ENCODE measurements at regions not wholly inside any gene's neighbourhood (a gene's known extent, or its start where the extent isn't known, plus 50 kb on each side); places are given as distances from the start of the nearest gene placed in this dataset.

DNA sequence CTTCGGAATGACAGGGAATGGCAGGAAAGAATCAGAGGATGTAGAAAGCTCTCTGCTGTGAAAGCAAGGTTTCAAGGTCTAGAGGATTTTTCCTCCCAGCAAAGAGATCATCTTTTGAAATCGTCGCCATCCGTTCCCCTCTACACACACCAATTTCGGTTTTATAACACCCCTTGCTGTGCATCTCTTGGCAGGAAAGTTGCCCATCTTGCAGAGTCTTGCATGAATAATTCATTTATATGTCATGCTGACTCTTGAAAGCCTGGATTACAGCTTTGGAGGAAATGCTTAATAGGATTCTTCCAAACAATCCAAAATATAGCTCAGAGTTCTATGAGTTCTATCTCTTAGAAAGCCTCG is 262.7 kb downstream of the CHL1 start:
- DNase-seq = no peak
- ATAC-seq = no peak
- intact Hi-C loops (cut with micrococcal nuclease) = no loop called here

DNA sequence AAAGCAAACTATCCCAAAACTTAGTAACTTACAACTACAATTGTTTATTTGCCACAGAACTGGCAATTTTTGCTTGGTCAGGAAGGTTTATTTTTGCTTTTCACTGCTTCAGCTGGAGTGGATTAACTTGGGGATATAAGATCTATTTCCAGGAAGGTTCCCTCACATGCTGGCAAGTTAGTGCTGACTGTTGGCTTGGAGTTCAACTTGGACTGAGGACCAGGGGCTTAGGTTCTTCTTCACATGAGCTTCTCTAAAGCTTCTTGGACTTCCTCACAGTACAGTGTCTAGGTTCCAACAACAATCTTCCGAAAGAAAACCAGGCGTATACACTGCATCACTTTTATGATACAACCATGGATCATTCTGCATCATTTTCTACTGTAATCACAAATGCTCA is 264.4 kb downstream of the CHL1 start:
- DNase-seq (no peak), ATAC-seq (no peak)
- intact Hi-C loops (cut with micrococcal nuclease) = no loop called here

GRCh38 chr3:462851-463250 is 266.3 kb downstream of the CHL1 start:
- intact Hi-C loops (cut with micrococcal nuclease) = no loop called here
- DNase-seq (no peak), ATAC-seq (no peak)

GRCh38 chr3:463252-464192 is 267.0 kb downstream of the CHL1 start:
- ATAC-seq (no peak), DNase-seq (no peak)
- intact Hi-C loops (cut with micrococcal nuclease) = no loop called here

DNA sequence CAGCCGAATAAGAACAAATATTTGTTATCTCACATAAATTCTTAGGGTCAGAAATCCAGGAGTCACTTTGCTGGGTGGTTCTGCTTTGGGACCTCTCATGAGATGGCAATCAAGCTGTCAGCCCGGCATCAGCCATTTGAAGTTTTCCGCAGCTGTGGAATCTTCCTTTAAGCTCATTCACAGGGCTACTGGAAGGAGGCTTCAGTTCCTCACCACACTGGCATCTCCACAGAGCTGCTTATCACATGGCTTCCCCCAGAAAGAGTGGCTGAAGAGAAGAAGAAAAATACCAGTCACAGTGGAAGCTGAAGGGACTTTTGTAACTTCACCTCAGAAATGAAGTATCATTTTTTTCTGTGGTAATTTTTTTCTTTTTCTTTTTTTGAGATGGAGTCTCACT is 267.7 kb downstream of the CHL1 start:
- no peak for DNase-seq
- ATAC-seq = no peak

GRCh38 chr3:468172-468571 is 271.6 kb downstream of the CHL1 start:
- intact Hi-C loops (cut with micrococcal nuclease) = no loop called here
- no peak for ATAC-seq
- no peak for DNase-seq

More for the DNA sequence above, 267.7 kb downstream of the CHL1 start:
- intact Hi-C loops (cut with micrococcal nuclease) = no loop called here

- intact Hi-C loops (cut with micrococcal nuclease) = no loop called here
- ATAC-seq (no peak), DNase-seq (no peak)
Observed at GRCh38 chr3:473033-473800, 276.7 kb downstream of the CHL1 start.

DNA sequence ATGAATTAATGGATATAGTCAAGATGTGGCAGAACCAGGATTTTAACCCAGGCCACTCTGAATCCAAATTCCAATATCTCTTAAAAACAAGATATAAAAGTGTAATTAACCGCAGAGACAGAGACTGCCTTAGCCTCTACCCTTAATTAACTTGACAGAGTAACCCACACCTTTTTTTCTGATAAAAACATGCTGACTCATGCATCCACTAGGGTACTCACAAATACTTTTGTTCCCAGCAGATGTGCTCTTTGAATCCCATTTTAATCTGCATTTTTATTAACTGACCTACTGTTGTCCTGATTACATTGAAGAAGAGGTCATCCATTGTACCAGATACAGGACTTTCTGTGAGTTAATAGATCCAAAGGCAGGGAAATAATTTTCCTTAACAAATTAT is 278.3 kb downstream of the CHL1 start:
- no peak for DNase-seq
- intact Hi-C loops (cut with micrococcal nuclease) = no loop called here
- no peak for ATAC-seq

- ATAC-seq = no peak
Observed at GRCh38 chr3:480070-480469, 283.5 kb downstream of the CHL1 start.

DNA sequence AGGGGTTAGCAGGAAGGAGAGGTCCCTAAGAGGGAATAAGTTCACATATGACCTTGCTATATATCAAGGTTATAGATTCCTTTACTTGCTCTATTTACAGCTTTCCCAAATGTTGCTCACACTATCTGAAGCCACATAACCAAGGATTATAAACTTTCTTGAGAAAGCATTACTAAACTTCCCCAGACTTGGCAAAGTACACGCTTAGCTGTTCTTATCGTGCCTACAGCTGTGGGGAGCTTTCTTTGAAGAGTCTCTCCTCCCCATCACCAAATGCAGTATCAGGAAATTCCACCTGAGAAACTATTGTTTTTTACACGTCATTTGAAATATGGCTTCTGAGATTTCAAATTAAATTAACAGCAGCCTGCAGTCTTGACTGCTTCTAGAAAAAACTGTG is 284.5 kb downstream of the CHL1 start:
- ATAC-seq (no peak), DNase-seq (no peak)
- intact Hi-C loops (cut with micrococcal nuclease) = no loop called here

More at GRCh38 chr3:480070-480469, 283.5 kb downstream of the CHL1 start:
- intact Hi-C loops (cut with micrococcal nuclease) = no loop called here
- DNase-seq = no peak

DNA sequence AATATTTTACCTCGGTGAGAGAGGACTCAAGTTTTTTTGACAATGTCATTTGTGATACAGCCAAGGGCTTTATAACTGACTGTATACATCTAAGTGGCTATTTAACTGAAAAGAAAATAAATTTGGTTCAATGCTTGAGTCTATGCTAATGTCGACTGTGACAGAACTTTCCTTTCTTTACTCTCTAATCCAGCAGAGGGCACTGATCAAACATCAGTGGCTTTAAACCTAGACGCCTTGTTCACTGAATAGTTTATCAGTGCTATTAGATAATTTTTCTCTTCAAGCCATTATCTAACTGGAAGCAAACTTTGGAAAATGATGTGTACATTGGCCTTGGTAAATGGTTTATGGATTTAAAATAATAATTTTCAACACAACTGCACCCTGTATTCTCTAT is 285.1 kb downstream of the CHL1 start:
- ATAC-seq (no peak), DNase-seq (no peak)
- intact Hi-C loops (cut with micrococcal nuclease) = no loop called here

DNA sequence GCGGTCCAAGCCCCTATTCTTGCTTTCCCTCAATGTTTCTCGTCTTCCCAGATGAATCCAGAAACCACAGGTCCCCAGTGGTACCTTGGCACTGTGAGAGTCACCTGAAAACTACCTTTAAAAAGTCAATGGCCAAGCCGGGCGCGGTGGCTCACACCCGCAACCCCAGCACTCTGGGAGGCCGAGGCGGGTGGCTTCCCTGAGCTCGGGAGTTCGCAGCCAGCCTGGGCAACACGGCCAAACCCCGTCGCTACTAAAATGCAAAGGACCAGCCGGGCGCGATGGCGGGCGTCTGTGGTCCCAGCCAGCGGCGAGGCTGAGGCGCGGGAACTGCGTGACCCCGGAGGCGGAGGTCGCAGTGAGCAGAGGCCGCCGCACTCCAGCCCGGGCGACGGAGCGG is 285.9 kb downstream of the CHL1 start:
- DNase-seq = no peak
- intact Hi-C loops (cut with micrococcal nuclease) = no loop called here
- ATAC-seq = no peak

DNA sequence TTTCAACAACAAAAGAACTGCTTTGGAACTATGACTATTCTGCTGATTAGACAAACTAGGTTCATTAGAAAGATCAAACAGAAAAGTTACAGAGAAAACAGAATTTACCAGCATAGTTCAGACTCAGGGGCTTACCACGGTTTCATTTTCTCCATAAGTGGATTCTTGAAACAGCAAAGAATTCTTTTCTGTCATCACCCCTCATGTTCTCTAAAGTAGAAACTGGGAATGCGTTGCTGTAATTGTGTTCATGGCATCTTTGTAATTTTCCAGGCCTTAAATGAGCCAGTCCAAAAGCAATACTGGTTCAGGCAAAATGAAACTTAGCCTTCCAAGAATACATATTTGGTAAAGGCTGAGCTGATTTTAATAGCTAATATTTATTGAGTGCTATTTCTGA is 287.8 kb downstream of the CHL1 start:
- ATAC-seq (no peak), DNase-seq (no peak)
- intact Hi-C loops (cut with micrococcal nuclease) = no loop called here

DNA sequence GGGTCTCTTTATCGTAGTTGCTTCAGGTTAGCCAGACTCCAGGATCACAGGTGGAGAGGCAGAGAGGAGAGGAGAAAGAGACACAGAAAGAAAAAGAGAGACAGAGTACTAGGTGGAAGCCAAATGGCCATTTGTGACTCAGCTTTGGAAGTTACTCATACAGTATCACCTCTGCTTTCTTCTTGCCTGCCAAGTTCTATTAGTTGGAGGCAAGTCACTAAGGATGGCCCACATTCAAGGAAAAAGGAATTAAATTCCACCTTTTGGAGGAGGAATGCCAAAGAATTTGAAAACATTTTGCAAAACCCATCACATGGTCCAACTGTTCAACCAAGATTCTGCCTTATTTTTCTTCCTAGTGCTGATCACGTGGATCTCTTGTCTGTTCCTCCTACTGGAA is 291.1 kb downstream of the CHL1 start:
- intact Hi-C loops (cut with micrococcal nuclease) = no loop called here
- ATAC-seq (no peak), DNase-seq (no peak)

DNA sequence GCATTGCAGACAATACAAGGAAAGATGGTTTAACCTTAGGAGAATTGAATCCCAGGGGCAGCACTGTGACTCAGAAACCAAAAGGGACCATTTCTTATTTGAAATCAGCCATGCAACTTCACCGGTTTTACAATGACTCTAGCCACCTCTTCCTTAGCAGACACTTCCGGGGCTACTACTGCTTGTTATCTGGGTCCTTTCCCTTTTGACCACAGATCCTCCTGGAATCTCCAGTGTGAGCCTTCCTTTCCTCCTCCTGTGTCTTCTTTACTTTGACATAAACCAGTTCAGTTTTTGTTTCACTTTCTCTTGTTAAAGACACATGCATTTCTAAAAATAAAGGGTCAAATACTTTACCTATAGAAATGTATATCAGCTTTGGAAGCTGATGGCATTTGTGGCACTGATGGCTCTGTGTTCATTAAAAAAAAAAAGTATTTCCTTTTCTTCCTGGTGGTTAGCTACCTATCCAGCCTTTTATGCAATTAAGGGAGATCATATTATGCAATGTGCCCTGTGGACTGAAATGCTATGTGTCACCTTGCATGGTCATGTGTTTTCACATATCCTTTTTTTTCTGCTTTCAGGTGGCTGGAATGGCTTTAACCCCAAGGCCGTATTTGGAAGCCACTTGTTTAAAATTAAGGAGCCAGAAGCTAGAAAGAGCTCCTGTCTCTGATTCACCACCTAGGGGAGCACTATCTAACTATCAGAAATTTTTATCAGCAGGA is 296.2 kb downstream of the CHL1 start:
- ATAC-seq (no peak), DNase-seq (no peak)
- intact Hi-C loops (cut with micrococcal nuclease) = no loop called here

- DNase-seq = no peak
Observed at GRCh38 chr3:494190-494589, 297.6 kb downstream of the CHL1 start.

DNA sequence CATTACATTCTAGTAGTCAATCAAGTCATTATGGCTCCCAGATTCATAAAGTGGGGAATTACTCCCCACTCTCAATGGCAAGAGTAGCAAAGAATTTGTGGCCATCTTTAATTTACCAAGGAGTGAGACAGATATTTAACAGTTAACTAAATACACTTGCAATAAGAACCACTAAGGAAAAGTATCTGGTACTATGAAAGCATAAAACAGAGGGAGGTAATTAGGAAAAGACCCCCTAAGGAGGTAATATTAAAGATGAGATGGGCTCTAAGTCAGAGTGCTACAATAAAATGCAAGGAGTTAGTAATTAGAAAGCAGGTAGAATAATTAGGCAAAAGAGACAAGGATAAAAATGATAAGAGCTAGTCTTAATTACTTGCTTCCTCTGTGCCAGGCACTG is 301.9 kb downstream of the CHL1 start:
- DNase-seq = no peak
- intact Hi-C loops (cut with micrococcal nuclease) = no loop called here
- no peak for ATAC-seq

More at GRCh38 chr3:494190-494589, 297.6 kb downstream of the CHL1 start:
- ATAC-seq = no peak
- intact Hi-C loops (cut with micrococcal nuclease) = no loop called here

GRCh38 chr3:499001-499761 is 302.6 kb downstream of the CHL1 start:
- ATAC-seq (no peak), DNase-seq (no peak)
- intact Hi-C loops (cut with micrococcal nuclease) = no loop called here

GRCh38 chr3:502486-502885 is 305.9 kb downstream of the CHL1 start:
- no peak for ATAC-seq
- intact Hi-C loops (cut with micrococcal nuclease) = no loop called here
- no peak for DNase-seq
